HuH-7.5 (cell line): ENCODE measurements at regions not wholly inside any gene's neighbourhood (a gene's known extent, or its start where the extent isn't known, plus 50 kb on each side); places are given as distances from the start of the nearest gene placed in this dataset.

Experiments
- DNase-seq: peaks from one replicate; pipeline ENCODE4 v3.0.0; 2011; ENCODE audit warnings: low spot score

- DNase-seq = no peak
Observed at GRCh38 chrX:5082705-5083104, 1146.0 kb downstream of the NLGN4X start.

- DNase-seq = no peak
Observed at GRCh38 chrX:5080791-5081190, 1147.9 kb downstream of the NLGN4X start.

- DNase-seq = no peak
Observed at GRCh38 chrX:5068550-5068949, 1160.1 kb downstream of the NLGN4X start.

- no peak for DNase-seq
Observed at GRCh38 chrX:5057786-5058185, 1170.9 kb downstream of the NLGN4X start.

GRCh38 chrX:5054852-5055251 is 1173.8 kb downstream of the NLGN4X start:
- DNase-seq = no peak

- DNase-seq = no peak
Observed at GRCh38 chrX:5051831-5052491, 1176.7 kb downstream of the NLGN4X start.

- no peak for DNase-seq
Observed at GRCh38 chrX:5042563-5042962, 1186.1 kb downstream of the NLGN4X start.

GRCh38 chrX:5031792-5032191 is 1196.9 kb downstream of the NLGN4X start:
- no peak for DNase-seq

- no peak for DNase-seq
Observed at GRCh38 chrX:5015451-5015850, 1213.2 kb downstream of the NLGN4X start.

- no peak for DNase-seq
Observed at GRCh38 chrX:4994855-4995254, 1233.8 kb downstream of the NLGN4X start.

GRCh38 chrX:4978613-4979012 is 1250.1 kb downstream of the NLGN4X start:
- no peak for DNase-seq

- no peak for DNase-seq
Observed at GRCh38 chrX:4971646-4972045, 1257.0 kb downstream of the NLGN4X start.

- DNase-seq = no peak
Observed at GRCh38 chrX:4964112-4964511, 1250.7 kb upstream of the PRKX start.

GRCh38 chrX:4963432-4963831 is 1250.0 kb upstream of the PRKX start:
- DNase-seq = no peak

- no peak for DNase-seq
Observed at GRCh38 chrX:4944767-4945166, 1231.3 kb upstream of the PRKX start.

GRCh38 chrX:4936315-4936714 is 1222.9 kb upstream of the PRKX start:
- no peak for DNase-seq

GRCh38 chrX:4935846-4936245 is 1222.4 kb upstream of the PRKX start:
- no peak for DNase-seq

- DNase-seq = no peak
Observed at GRCh38 chrX:4935401-4935800, 1222.0 kb upstream of the PRKX start.

GRCh38 chrX:4932790-4933189 is 1219.3 kb upstream of the PRKX start:
- DNase-seq = no peak

GRCh38 chrX:4930426-4930825 is 1217.0 kb upstream of the PRKX start:
- DNase-seq = no peak

GRCh38 chrX:4925911-4926310 is 1212.5 kb upstream of the PRKX start:
- DNase-seq = no peak

- DNase-seq = no peak
Observed at GRCh38 chrX:4909348-4909747, 1195.9 kb upstream of the PRKX start.

GRCh38 chrX:4905576-4905975 is 1192.1 kb upstream of the PRKX start:
- no peak for DNase-seq

- DNase-seq = no peak
Observed at GRCh38 chrX:4881277-4881676, 1167.8 kb upstream of the PRKX start.

GRCh38 chrX:4878640-4879039 is 1165.2 kb upstream of the PRKX start:
- DNase-seq = no peak
